ENCODE measurements at regions not wholly inside any gene's neighbourhood (a gene's known extent, or its start where the extent isn't known, plus 50 kb on each side); places are given as distances from the start of the nearest gene placed in this dataset.

GRCh38 chr9:71582347-71582746 lies 186.0 kb downstream of the CEMIP2 start:
- ChIA-PET POLR2A (no interaction called here), CTCF (interaction anchor here (1.7 kb wide), 1 partner anchor 23 kb away, joined by 8 read pairs; no protein-coding TSS in a partner anchor)
- H3K4me3 ChIP-seq (ENCODE audit: low read depth, low read length) = no peak overlapping the region
- no peak for TF ChIP-seq CTCF (IDR thresholded peaks at IDR 0.05; ENCODE audit: insufficient read depth, low read length, missing control alignments)
- no peak for DNase-seq (ENCODE audit: low read depth, low spot score)

- ChIA-PET POLR2A (no interaction called here), CTCF (interaction anchor here (1.4 kb wide), 1 partner anchor 24 kb away, joined by 4 read pairs; no protein-coding TSS in a partner anchor)
- no peak overlapping the region for H3K4me3 ChIP-seq (ENCODE audit: low read depth, low read length)
- TF ChIP-seq CTCF (IDR thresholded peaks at IDR 0.05; ENCODE audit: insufficient read depth, low read length, missing control alignments) = no peak
- DNase-seq (ENCODE audit: low read depth, low spot score) = no peak
These were observed 187.2 kb downstream of the CEMIP2 start for GRCh38 chr9:71581101-71581500.

- DNase-seq (ENCODE audit: low read depth, low spot score) = no peak
- no peak overlapping the region for H3K4me3 ChIP-seq (ENCODE audit: low read depth, low read length)
- no peak for TF ChIP-seq CTCF (IDR thresholded peaks at IDR 0.05; ENCODE audit: insufficient read depth, low read length, missing control alignments)
- CTCF ChIA-PET = no interaction called here
- POLR2A ChIA-PET = no interaction called here
These were observed 197.1 kb downstream of the CEMIP2 start for GRCh38 chr9:71571186-71571585.

- H3K4me3 ChIP-seq (ENCODE audit: low read depth, low read length) = no peak overlapping the region
- ChIA-PET CTCF (interaction anchor here (1.3 kb wide), 1 partner anchor 12 kb away, joined by 5 read pairs; no protein-coding TSS in a partner anchor), POLR2A (no interaction called here)
- no peak for TF ChIP-seq CTCF (IDR thresholded peaks at IDR 0.05; ENCODE audit: insufficient read depth, low read length, missing control alignments)
- DNase-seq (ENCODE audit: low read depth, low spot score) = no peak
These were observed 200.4 kb downstream of the CEMIP2 start for GRCh38 chr9:71567890-71568289.

GRCh38 chr9:71562140-71562539 lies 206.2 kb downstream of the CEMIP2 start:
- TF ChIP-seq CTCF (IDR thresholded peaks at IDR 0.05; ENCODE audit: insufficient read depth, low read length, missing control alignments) = no peak
- H3K4me3 ChIP-seq (ENCODE audit: low read depth, low read length) = no peak overlapping the region
- DNase-seq (ENCODE audit: low read depth, low spot score) = no peak
- ChIA-PET POLR2A (no interaction called here), CTCF (no interaction called here)

- no peak for TF ChIP-seq CTCF (IDR thresholded peaks at IDR 0.05; ENCODE audit: insufficient read depth, low read length, missing control alignments)
- DNase-seq (ENCODE audit: low read depth, low spot score) = no peak
- ChIA-PET CTCF (no interaction called here), POLR2A (no interaction called here)
- no peak overlapping the region for H3K4me3 ChIP-seq (ENCODE audit: low read depth, low read length)
These were observed 211.0 kb downstream of the CEMIP2 start for GRCh38 chr9:71557310-71557709.

Measured in AG04449 (cell line).